Mesenchymal stem cell (in vitro differentiated cells and primary cell): ENCODE measurements at regions not wholly inside any gene's neighbourhood (a gene's known extent, or its start where the extent isn't known, plus 50 kb on each side); places are given as distances from the start of the nearest gene placed in this dataset.
A peak's percentile ranks its signal among the peaks of the same experiment; 100 is the strongest.

Experiments used
- DNase-seq: peaks from one replicate; pipeline ENCODE4 v3.0.0-alpha.2; 2013
- H2AFZ ChIP-seq: one replicate; pipeline ENCODE4 v1.6.1; 2013; ENCODE audit warnings: low read depth, mild to moderate bottlenecking, control low read depth, inconsistent platforms, low read length, moderate library complexity
- H2AK5ac ChIP-seq: 2 replicates; pipeline ENCODE4 v1.6.1; 2013; ENCODE audit warnings: low read length, moderate library complexity, mild to moderate bottlenecking, inconsistent platforms; ENCODE audit not compliant: severe bottlenecking
- H2BK120ac ChIP-seq: one replicate; pipeline ENCODE4 v1.6.1; 2013; ENCODE audit warnings: low read depth, mild to moderate bottlenecking, inconsistent platforms, low read length, moderate library complexity
- H2BK12ac ChIP-seq, 2 experiments: one replicate each; pipeline ENCODE4 v1.6.1; 2013; ENCODE audit warnings: inconsistent platforms in 2 of 2, low read length in 2 of 2, mild to moderate bottlenecking in 2 of 2, moderate library complexity in 2 of 2, control low read depth in 1 of 2
- H2BK15ac ChIP-seq: one replicate; pipeline ENCODE4 v1.6.1; 2013; ENCODE audit warnings: mild to moderate bottlenecking, low read depth, inconsistent platforms; ENCODE audit not compliant: poor library complexity, severe bottlenecking
- H2BK5ac ChIP-seq: 2 replicates; pipeline ENCODE4 v1.6.1; 2013; ENCODE audit warnings: low read depth, mild to moderate bottlenecking, low read length, control low read depth, inconsistent platforms; ENCODE audit not compliant: poor library complexity, severe bottlenecking
- H3K14ac ChIP-seq, 2 experiments: one replicate each; pipeline ENCODE4 v1.6.1; 2013; ENCODE audit warnings: inconsistent platforms in 2 of 2, low read length in 2 of 2, control low read depth in 1 of 2, mild to moderate bottlenecking in 1 of 2, moderate library complexity in 1 of 2
- H3K18ac ChIP-seq, 2 experiments: one replicate each; pipeline ENCODE4 v1.6.1; 2013; ENCODE audit warnings: inconsistent platforms in 2 of 2, low read length in 2 of 2, control low read depth in 1 of 2, low read depth in 1 of 2, mild to moderate bottlenecking in 1 of 2
- H3K23ac ChIP-seq, 2 experiments: one replicate each; pipeline ENCODE4 v1.6.1; 2013; ENCODE audit warnings: inconsistent platforms in 2 of 2, low read length in 2 of 2, mild to moderate bottlenecking in 2 of 2, moderate library complexity in 2 of 2, control low read depth in 1 of 2
- H3K27ac ChIP-seq: 2 replicates; pipeline ENCODE4 v1.5.1; 2013; ENCODE audit warnings: mild to moderate bottlenecking, moderate library complexity, low read length, control low read depth, inconsistent platforms; ENCODE audit not compliant: poor library complexity, severe bottlenecking
- H3K27me3 ChIP-seq, 2 experiments: 2 replicates each; pipeline versions ENCODE4 v1.6.1 to v1.7.0; 2013; ENCODE audit warnings: low read length in 2 of 2, mild to moderate bottlenecking in 2 of 2, moderate library complexity in 2 of 2, control low read depth in 1 of 2, inconsistent platforms in 1 of 2; ENCODE audit not compliant: control insufficient read depth in 1 of 2, insufficient read depth in 1 of 2
- H3K36me3 ChIP-seq, 2 experiments: 2 replicates each; pipeline versions ENCODE4 v1.6.1 to v1.7.0; 2013; ENCODE audit warnings: low read length in 2 of 2, control low read depth in 1 of 2, inconsistent platforms in 1 of 2, low read depth in 1 of 2, mild to moderate bottlenecking in 1 of 2; ENCODE audit not compliant: insufficient read depth in 2 of 2, control insufficient read depth in 1 of 2
- H3K4ac ChIP-seq, 2 experiments: one replicate each; pipeline ENCODE4 v1.6.1; 2013; ENCODE audit warnings: inconsistent platforms in 2 of 2, low read length in 2 of 2, mild to moderate bottlenecking in 2 of 2, moderate library complexity in 2 of 2, control low read depth in 1 of 2, low read depth in 1 of 2
- H3K4me1 ChIP-seq: 2 replicates; pipeline ENCODE4 v1.6.1; 2013; ENCODE audit warnings: low read depth, low read length, control low read depth; ENCODE audit not compliant: control insufficient read depth, insufficient read depth
- H3K4me2 ChIP-seq: 2 replicates; pipeline ENCODE4 v1.6.1; 2013; ENCODE audit warnings: low read length, mild to moderate bottlenecking, inconsistent platforms; ENCODE audit not compliant: poor library complexity, severe bottlenecking
- H3K4me3 ChIP-seq, 2 experiments: 2 replicates each; pipeline versions ENCODE4 v1.5.1 to v1.7.0; 2013; ENCODE audit warnings: low read length in 2 of 2, mild to moderate bottlenecking in 2 of 2, control low read depth in 1 of 2, low read depth in 1 of 2; ENCODE audit not compliant: insufficient read depth in 1 of 2
- H3K79me1 ChIP-seq: replicated peaks from 2 replicates; pipeline ENCODE4 v1.6.1; 2013; ENCODE audit warnings: mild to moderate bottlenecking, control low read depth, low read length, inconsistent platforms; ENCODE audit not compliant: poor library complexity, severe bottlenecking
- H3K9ac ChIP-seq: 2 replicates; pipeline ENCODE4 v1.7.0; 2013; ENCODE audit warnings: mild to moderate bottlenecking, low read length, moderate library complexity
- H3K9me3 ChIP-seq: 2 replicates; pipeline ENCODE4 v1.7.0; 2013; ENCODE audit warnings: mild to moderate bottlenecking, low read length; ENCODE audit not compliant: control insufficient read depth
- H4K8ac ChIP-seq: one replicate; pipeline ENCODE4 v1.6.1; 2013; ENCODE audit warnings: inconsistent platforms, mild to moderate bottlenecking, low read length, moderate library complexity
- H4K91ac ChIP-seq: one replicate; pipeline ENCODE4 v1.6.1; 2013; ENCODE audit warnings: mild to moderate bottlenecking, low read length, inconsistent platforms
- WGBS: methylation state at CpG from one replicate; pipeline ENCODE4 v1.1.7; 2013; ENCODE audit warnings: mixed read lengths; 5-methylcytosine and 5-hydroxymethylcytosine counted together

DNA sequence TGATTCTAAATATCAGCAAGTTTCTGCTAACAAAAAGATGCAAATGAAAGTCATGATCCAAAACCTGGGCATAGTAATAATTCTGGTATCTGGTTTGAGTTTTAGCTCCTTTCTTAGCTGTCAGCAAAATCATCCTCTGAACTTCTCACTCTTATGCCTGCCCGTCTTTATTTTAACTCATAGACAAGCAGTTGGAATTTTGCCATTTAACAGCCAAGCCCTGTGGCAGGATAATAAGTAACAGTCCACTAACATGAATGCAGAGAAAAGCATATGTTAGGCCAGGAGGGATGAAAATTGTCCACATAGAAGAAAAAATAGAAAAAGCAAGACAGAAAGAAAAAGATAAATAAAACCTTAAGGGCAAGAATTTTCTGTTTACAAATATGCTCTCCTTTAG, 170.0 kb upstream of the LAMA2 start:
- no peak overlapping the region for H3K4me2 ChIP-seq
- H3K9ac ChIP-seq: peak overlapping the region; percentile 58
- H3K79me1 ChIP-seq: no peaks in the 10 kb centered on the region
- no peaks in the 10 kb centered on the region for H3K9me3 ChIP-seq
- peak overlapping the region; percentile 87 for H3K27ac ChIP-seq
- no peaks in the 10 kb centered on the region for H3K36me3 ChIP-seq
- no peak overlapping the region for H2BK120ac ChIP-seq
- no peak overlapping the region for H4K91ac ChIP-seq
- H3K27me3 ChIP-seq: no peaks in the 10 kb centered on the region
- no peak overlapping the region for H3K23ac ChIP-seq
- H3K18ac ChIP-seq: no peak overlapping the region
- no peak overlapping the region for H3K4me3 ChIP-seq
- no peak overlapping the region for H2BK5ac ChIP-seq
- no peak overlapping the region for H4K8ac ChIP-seq
- H2AFZ ChIP-seq: no peak overlapping the region
- no peak overlapping the region for H3K4ac ChIP-seq
- no peak overlapping the region for H2BK15ac ChIP-seq
- no peaks in the 10 kb centered on the region for H3K4me1 ChIP-seq
- H3K14ac ChIP-seq: no peak overlapping the region
- H2AK5ac ChIP-seq: no peak overlapping the region
- H2BK12ac ChIP-seq: no peak overlapping the region
- peak; percentile 1 for DNase-seq
- 40% methylated on average over 1 of the region's 1 CpG for WGBS

DNA sequence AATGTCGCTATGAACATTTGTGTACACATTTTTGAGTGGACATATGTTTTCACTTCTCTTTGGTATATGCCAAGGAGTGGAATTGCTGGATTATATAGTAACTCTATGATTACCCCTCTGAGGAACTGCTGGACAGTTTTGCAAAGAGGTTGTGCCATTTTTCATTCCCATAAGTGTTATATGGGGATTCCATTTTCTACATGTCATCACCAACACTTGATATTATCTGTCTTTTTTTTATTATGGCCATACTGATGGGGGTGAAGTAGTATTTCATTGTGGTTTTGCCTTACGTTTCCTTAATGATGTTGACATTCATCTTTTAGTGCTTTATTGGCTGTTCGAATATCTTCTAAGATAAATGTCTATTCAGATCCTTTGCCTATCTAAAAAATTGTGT, 171.8 kb upstream of the LAMA2 start:
- Histone ChIP-seq H2BK5ac (no peak overlapping the region), H2BK15ac (no peak overlapping the region), H2BK12ac (no peak overlapping the region), H3K27ac (no peak overlapping the region), H3K79me1 (no peaks in the 10 kb centered on the region), H3K14ac (no peak overlapping the region), H3K36me3 (no peaks in the 10 kb centered on the region), H2BK120ac (no peak overlapping the region), H3K4me1 (no peaks in the 10 kb centered on the region), H3K4ac (no peak overlapping the region), H3K18ac (no peak overlapping the region), H3K4me2 (no peak overlapping the region), H3K4me3 (no peak overlapping the region), H2AFZ (no peak overlapping the region), H3K23ac (no peak overlapping the region), H4K8ac (no peak overlapping the region), H3K27me3 (no peaks in the 10 kb centered on the region), H2AK5ac (no peak overlapping the region), H4K91ac (no peak overlapping the region), H3K9me3 (no peaks in the 10 kb centered on the region), H3K9ac (no peak overlapping the region)
- WGBS: 91% methylated on average over 3 of the region's 3 CpGs
- no peak for DNase-seq

DNA sequence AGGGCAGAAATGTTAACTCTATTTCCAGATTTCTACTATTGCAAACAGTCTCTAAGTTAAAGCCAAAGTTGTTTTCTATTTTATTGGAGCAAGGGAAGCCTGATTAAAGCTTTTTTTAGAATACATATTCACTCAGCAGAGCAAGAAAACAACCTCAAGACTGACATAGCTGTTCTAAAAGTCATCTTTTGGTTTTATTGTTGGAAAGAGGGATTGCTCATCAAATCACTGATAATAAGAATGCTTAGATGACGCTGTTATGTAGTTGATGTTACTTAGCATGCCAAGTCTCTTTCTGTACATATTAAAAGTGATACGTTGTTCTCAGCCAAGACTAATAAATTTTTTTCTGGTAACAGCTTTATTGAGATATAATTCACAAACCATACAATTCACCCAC, 172.6 kb upstream of the LAMA2 start:
- no peak overlapping the region for H3K4ac ChIP-seq
- no peaks in the 10 kb centered on the region for H3K9me3 ChIP-seq
- no peak for DNase-seq
- no peak overlapping the region for H4K8ac ChIP-seq
- no peaks in the 10 kb centered on the region for H3K79me1 ChIP-seq
- H3K36me3 ChIP-seq: no peaks in the 10 kb centered on the region
- no peak overlapping the region for H3K4me3 ChIP-seq
- no peak overlapping the region for H2BK15ac ChIP-seq
- no peak overlapping the region for H2BK5ac ChIP-seq
- H3K4me2 ChIP-seq: no peak overlapping the region
- 87% methylated on average over 1 of the region's 2 CpGs for WGBS
- no peaks in the 10 kb centered on the region for H3K27me3 ChIP-seq
- no peak overlapping the region for H2BK120ac ChIP-seq
- H3K9ac ChIP-seq: no peak overlapping the region
- H2AK5ac ChIP-seq: no peak overlapping the region
- H3K23ac ChIP-seq: no peak overlapping the region
- no peak overlapping the region for H2AFZ ChIP-seq
- no peak overlapping the region for H3K14ac ChIP-seq
- no peak overlapping the region for H3K18ac ChIP-seq
- H4K91ac ChIP-seq: no peak overlapping the region
- H3K4me1 ChIP-seq: no peaks in the 10 kb centered on the region
- no peak overlapping the region for H2BK12ac ChIP-seq
- H3K27ac ChIP-seq: no peak overlapping the region

DNA sequence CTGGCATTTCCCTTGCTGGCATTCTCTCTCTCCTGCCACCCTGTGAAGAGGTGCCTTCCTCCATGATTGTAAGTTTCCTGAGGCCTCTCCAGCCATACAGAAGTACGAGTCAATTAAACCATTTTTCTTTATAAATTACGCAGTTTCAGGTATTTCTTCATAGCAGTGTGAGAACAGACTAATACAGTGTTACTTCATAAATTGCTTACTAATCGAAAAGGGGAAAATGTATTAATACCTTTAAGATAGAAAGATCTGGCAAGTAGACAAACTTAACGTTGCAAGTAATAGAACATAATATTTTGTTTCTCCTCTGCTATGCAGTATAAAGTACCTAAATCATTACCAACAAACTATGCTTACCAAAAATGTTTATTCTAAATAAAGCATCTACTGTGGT, 178.3 kb upstream of the LAMA2 start:
- Histone ChIP-seq H2BK15ac (no peak overlapping the region), H3K18ac (no peak overlapping the region), H3K36me3 (no peaks in the 10 kb centered on the region), H2AK5ac (no peak overlapping the region), H2BK120ac (no peak overlapping the region), H3K4me1 (no peaks in the 10 kb centered on the region), H3K4me2 (no peak overlapping the region), H3K23ac (no peak overlapping the region), H4K8ac (no peak overlapping the region), H3K27me3 (no peaks in the 10 kb centered on the region), H2AFZ (no peak overlapping the region), H2BK5ac (no peak overlapping the region), H3K14ac (no peak overlapping the region), H2BK12ac (no peak overlapping the region), H3K79me1 (no peaks in the 10 kb centered on the region), H3K4me3 (no peak overlapping the region), H3K27ac (no peak overlapping the region), H4K91ac (no peak overlapping the region), H3K9ac (no peak overlapping the region), H3K4ac (no peak overlapping the region), H3K9me3 (no peaks in the 10 kb centered on the region)
- 100% methylated on average over 1 of the region's 4 CpGs for whole genome bisulfite sequencing
- no peak for DNase-seq
